ENCODE measurements at regions not wholly inside any gene's neighbourhood (a gene's known extent, or its start where the extent isn't known, plus 50 kb on each side); places are given as distances from the start of the nearest gene placed in this dataset.

DNA sequence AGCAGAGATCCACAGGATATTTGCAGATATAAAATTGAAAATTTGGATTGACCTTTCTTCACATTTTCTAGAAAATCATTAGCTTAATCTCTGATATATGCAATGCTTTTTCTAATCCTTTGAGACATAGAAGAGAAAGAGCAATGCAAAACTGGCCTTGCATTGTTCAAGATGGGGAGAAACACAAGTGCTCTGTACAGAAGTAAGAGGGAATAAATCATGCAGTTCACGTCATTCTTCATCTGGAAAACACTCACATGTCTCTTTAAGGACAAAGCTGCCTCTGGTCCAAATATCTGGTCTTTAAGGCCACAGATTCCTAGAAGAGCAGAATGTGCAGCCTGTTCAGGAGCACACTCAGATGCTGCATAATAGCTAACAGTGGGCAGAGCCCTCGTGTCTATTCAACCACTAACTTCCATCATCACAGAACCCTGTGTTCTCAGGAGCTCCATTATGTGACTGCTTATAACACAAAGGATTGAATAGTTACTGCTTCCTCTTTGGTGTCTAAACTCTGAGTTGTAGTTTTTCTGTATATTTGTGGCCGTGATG, 277.5 kb downstream of the PLK2 start:
- TF ChIP-seq, protein P1, sequence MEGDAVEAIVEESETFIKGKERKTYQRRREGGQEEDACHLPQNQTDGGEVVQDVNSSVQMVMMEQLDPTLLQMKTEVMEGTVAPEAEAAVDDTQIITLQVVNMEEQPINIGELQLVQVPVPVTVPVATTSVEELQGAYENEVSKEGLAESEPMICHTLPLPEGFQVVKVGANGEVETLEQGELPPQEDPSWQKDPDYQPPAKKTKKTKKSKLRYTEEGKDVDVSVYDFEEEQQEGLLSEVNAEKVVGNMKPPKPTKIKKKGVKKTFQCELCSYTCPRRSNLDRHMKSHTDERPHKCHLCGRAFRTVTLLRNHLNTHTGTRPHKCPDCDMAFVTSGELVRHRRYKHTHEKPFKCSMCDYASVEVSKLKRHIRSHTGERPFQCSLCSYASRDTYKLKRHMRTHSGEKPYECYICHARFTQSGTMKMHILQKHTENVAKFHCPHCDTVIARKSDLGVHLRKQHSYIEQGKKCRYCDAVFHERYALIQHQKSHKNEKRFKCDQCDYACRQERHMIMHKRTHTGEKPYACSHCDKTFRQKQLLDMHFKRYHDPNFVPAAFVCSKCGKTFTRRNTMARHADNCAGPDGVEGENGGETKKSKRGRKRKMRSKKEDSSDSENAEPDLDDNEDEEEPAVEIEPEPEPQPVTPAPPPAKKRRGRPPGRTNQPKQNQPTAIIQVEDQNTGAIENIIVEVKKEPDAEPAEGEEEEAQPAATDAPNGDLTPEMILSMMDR (IDR thresholded peaks at IDR 0.05 in 8 of 11, conservative IDR thresholded peaks at IDR 0.05 in 3 of 11) = no peak
- TF ChIP-seq POLR2A (IDR thresholded peaks at IDR 0.05) (no peak), POLR2AphosphoS5 (IDR thresholded peaks at IDR 0.05) (no peak)

All from spleen (tissue), 7 donors.